Ishikawa (cell line): ENCODE measurements at regions not wholly inside any gene's neighbourhood (a gene's known extent, or its start where the extent isn't known, plus 50 kb on each side); places are given as distances from the start of the nearest gene placed in this dataset.
A peak's percentile ranks its signal among the peaks of the same experiment; 100 is the strongest.

Experiments
- CEBPB ChIP-seq: IDR thresholded peaks from 2 replicates; pipeline ENCODE4 v1.6.1; 2012
- FOXM1 ChIP-seq: IDR thresholded peaks from 2 replicates; pipeline ENCODE4 v1.6.1; 2012; ENCODE audit warnings: low read depth, borderline replicate concordance
- RAD21 ChIP-seq: IDR thresholded peaks from 2 replicates; pipeline ENCODE4 v1.6.1; 2012; ENCODE audit warnings: low read depth

- TF ChIP-seq CEBPB (no peak), FOXM1 (no peak), RAD21 (peak; percentile 54)
These were observed 176.8 kb upstream of the USP25 start for GRCh38 chr21:15552914-15553494.
